NT2/D1 (cell line): ENCODE measurements at regions not wholly inside any gene's neighbourhood (a gene's known extent, or its start where the extent isn't known, plus 50 kb on each side); places are given as distances from the start of the nearest gene placed in this dataset.

Experiments used
- DNase-seq: peaks from one replicate; pipeline ENCODE4 v3.0.0-alpha.2; 2011; ENCODE audit warnings: low read depth, low spot score
- H3K27me3 ChIP-seq: 2 replicates; pipeline ENCODE4 v1.6.0; 2011; ENCODE audit warnings: mild to moderate bottlenecking; ENCODE audit not compliant: insufficient read length, insufficient read depth
- H3K36me3 ChIP-seq: 2 replicates; pipeline ENCODE4 v1.6.1; 2011; ENCODE audit warnings: mild to moderate bottlenecking, low read length, mixed read lengths; ENCODE audit not compliant: insufficient read depth, insufficient read length
- H3K4me1 ChIP-seq: 2 replicates; pipeline ENCODE4 v1.5.1; 2011; ENCODE audit not compliant: insufficient read depth, insufficient read length
- H3K4me3 ChIP-seq: 2 replicates; pipeline ENCODE4 v1.5.1; 2011; ENCODE audit warnings: low read depth; ENCODE audit not compliant: insufficient read length
- H3K9ac ChIP-seq: 2 replicates; pipeline ENCODE4 v1.6.0; 2011; ENCODE audit warnings: low read depth; ENCODE audit not compliant: insufficient read length
- H3K9me3 ChIP-seq: 2 replicates; pipeline ENCODE4 v1.5.1; 2011; ENCODE audit warnings: mild to moderate bottlenecking, low read length; ENCODE audit not compliant: insufficient read depth
- SUZ12 ChIP-seq: IDR thresholded peaks from 2 replicates; pipeline ENCODE4 v1.6.1; 2011; ENCODE audit not compliant: insufficient read length, insufficient read depth; ENCODE audit errors: extremely low read depth
- YY1 ChIP-seq: IDR thresholded peaks from 2 replicates; pipeline ENCODE4 v1.6.1; 2011; ENCODE audit not compliant: insufficient read length, insufficient read depth
- ZNF274 ChIP-seq: IDR thresholded peaks from 2 replicates; pipeline ENCODE4 v1.6.1; 2011; ENCODE audit warnings: mild to moderate bottlenecking, low read depth, low read length

DNA sequence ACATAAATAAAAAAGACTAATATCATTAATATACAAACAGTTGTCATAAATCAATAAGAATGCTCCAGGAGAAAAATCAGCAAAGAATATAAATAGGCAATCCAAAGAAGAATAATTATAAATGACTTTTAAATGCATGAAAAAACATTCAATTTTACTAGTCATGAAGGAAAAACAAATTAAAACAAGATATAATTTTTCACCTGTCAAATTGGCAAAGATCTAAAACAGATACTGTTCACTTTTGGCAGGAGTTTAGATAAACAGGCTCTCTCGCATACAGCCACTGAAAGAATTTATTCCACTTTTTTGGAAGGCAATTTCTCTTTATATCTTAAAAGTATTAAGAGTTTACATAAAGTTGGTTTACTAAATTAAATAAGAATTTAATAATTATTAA is 176.8 kb upstream of the SETBP1 start:
- no peak for DNase-seq
- no peaks in the 10 kb centered on the region for H3K27me3 ChIP-seq
- no peaks in the 10 kb centered on the region for H3K4me1 ChIP-seq
- H3K36me3 ChIP-seq, result no peaks in the 10 kb centered on the region
- no peak overlapping the region for H3K4me3 ChIP-seq
- TF ChIP-seq SUZ12 (no peak), YY1 (no peak)
- no peaks in the 10 kb centered on the region for H3K9me3 ChIP-seq
- H3K9ac ChIP-seq, result no peak overlapping the region

DNA sequence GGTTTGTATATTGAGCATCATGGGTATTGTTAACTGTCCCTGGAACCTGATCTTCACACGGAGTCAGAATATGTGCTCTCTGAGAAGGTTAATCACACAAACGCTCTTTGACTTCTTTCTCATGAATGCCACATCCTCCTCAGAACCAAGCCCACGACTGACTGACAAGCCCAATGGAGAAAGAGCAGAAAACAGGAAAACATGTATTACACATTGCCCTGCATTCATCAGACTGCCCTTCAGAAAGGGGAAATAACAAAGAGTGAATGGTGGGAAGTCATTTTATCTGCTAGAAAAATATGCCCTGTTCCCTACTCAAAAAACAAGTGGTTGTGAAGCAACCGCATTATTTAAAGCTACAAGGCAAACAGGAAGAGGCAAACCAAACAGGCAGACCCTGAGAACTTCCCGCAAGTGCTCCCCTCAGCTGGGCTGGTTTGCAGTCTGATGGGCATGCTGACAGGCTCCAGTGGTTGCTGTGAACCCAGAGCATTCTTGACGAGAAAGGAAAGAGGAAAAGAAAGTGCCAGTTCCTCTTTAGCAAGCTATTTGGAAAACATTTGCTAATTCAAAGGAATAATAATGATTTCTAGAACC is 172.9 kb upstream of the SETBP1 start:
- no peak overlapping the region for H3K4me3 ChIP-seq

DNA sequence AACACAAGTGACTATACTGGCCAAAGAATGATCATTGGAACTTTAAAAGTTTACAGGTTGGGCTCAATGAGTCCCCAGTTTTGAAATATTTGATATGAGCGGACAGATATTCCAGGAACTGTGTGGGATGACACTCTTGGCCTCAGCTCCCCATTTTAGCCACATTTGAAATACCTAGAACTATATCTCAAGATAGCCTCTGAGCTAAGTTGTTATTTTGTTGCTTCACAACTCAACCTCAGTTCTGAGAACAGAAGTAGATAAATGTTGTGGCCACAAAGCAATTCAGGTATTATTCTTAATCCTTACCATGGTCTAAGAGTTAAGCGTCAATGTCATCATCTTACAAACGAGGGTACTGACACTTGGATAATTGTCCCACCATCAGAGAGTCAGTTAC is 172.2 kb upstream of the SETBP1 start:
- H3K27me3 ChIP-seq, result no peaks in the 10 kb centered on the region
- H3K4me1 ChIP-seq, result no peaks in the 10 kb centered on the region
- DNase-seq, result no peak
- no peak overlapping the region for H3K9ac ChIP-seq
- H3K36me3 ChIP-seq, result no peaks in the 10 kb centered on the region
- no peaks in the 10 kb centered on the region for H3K9me3 ChIP-seq
- H3K4me3 ChIP-seq, result no peak overlapping the region
- TF ChIP-seq SUZ12 (no peak), ZNF274 (no peak)

More for the DNA sequence above, 172.9 kb upstream of the SETBP1 start:
- DNase-seq, result no peak
- Histone ChIP-seq H3K9me3 (no peaks in the 10 kb centered on the region), H3K9ac (no peak overlapping the region), H3K36me3 (no peaks in the 10 kb centered on the region), H3K4me1 (no peaks in the 10 kb centered on the region), H3K27me3 (no peaks in the 10 kb centered on the region)
- no peak for TF ChIP-seq SUZ12
- no peak for TF ChIP-seq YY1
- no peak for TF ChIP-seq ZNF274

DNA sequence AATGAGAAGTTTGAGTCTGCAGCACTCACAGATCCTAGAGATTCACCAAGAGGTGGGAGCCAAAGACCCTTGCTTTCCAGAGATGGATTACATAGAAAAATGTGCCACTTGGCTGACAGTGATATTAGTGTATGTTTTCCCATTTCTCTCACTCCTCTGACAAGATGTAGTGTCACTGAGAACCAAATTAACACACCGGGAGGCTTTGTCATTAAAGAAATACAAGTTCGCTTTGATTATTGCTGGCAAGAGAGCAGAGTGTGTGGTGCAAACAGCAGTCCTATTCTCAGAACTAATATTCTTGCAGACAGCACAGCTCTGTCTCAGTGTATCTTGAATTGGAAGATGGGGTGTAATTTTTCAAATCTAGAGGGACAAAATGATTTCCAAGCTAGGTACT is 171.6 kb upstream of the SETBP1 start:
- H3K9me3 ChIP-seq, result no peaks in the 10 kb centered on the region
- H3K36me3 ChIP-seq, result no peaks in the 10 kb centered on the region
- DNase-seq, result no peak
- TF ChIP-seq ZNF274 (no peak), YY1 (no peak), SUZ12 (no peak)
- H3K4me1 ChIP-seq, result no peaks in the 10 kb centered on the region
- H3K4me3 ChIP-seq, result no peak overlapping the region
- H3K27me3 ChIP-seq, result no peaks in the 10 kb centered on the region
- H3K9ac ChIP-seq, result no peak overlapping the region

DNA sequence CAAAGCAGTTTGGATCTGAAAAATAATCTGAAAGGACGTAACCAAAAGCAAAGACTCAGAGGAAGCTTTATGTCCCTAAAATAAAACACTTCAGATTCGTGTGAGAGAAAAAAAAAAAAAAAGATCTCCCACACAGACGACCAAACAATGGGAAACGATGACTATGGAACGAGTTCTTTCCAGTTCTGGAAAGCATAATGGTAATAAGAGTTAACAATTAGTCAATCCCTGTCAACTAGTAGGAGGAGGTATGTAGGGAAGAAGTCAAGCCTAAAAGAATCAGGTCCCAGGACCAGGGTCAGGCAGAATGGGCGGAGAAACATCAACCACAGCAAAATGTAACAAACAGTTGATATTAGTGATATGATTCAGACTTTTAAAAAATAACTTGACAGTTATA is 170.3 kb upstream of the SETBP1 start:
- H3K4me3 ChIP-seq, result no peak overlapping the region

DNA sequence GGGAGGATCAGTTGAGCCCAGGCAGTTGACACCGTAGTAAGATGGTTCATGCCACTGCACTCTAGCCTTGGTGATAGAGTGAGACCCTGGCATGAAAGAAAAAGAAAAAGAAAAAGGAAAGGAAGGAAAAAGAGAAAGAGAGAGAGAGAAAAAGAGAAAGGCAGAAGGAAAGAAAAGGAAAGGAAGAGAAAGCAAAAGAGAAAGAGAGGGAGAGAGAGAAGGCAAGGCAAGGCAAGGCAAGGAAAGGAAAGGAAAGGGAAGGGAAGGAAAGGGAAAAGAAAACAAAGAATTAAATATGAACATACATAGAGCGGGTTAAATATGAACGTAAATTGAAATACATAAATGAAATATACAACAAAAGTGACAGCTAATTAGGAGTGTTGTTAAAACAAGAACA is 167.5 kb upstream of the SETBP1 start:
- no peak for DNase-seq
- no peaks in the 10 kb centered on the region for H3K27me3 ChIP-seq
- no peak overlapping the region for H3K9ac ChIP-seq
- no peaks in the 10 kb centered on the region for H3K4me1 ChIP-seq
- no peaks in the 10 kb centered on the region for H3K9me3 ChIP-seq
- no peak overlapping the region for H3K4me3 ChIP-seq
- H3K36me3 ChIP-seq, result no peaks in the 10 kb centered on the region
- TF ChIP-seq ZNF274 (no peak), SUZ12 (no peak), YY1 (no peak)

More for the DNA sequence above, 170.3 kb upstream of the SETBP1 start:
- no peak overlapping the region for H3K9ac ChIP-seq
- H3K4me1 ChIP-seq, result no peaks in the 10 kb centered on the region
- TF ChIP-seq SUZ12 (no peak), YY1 (no peak), ZNF274 (no peak)
- no peaks in the 10 kb centered on the region for H3K36me3 ChIP-seq
- no peaks in the 10 kb centered on the region for H3K27me3 ChIP-seq
- no peak for DNase-seq
- no peaks in the 10 kb centered on the region for H3K9me3 ChIP-seq

DNA sequence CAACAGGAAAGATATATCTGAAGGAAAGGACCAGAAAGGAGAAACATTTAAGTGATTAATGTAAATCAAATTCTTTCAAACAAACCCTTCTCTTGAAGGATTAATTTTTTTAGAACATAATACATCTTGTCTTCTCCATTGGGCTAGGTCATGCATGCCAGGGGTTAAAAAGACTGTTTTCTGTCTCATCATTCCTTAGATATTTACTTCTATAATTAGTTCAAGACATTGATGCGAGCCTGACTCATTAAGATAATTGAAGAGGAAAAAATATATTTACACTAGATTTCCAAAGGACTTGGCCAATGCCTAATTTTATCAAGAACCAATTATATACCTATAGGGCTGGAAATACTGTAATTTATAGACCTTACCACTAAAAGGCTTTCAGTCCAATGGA is 166.6 kb upstream of the SETBP1 start:
- Histone ChIP-seq H3K4me3 (no peak overlapping the region), H3K9me3 (no peaks in the 10 kb centered on the region), H3K27me3 (no peaks in the 10 kb centered on the region), H3K4me1 (no peaks in the 10 kb centered on the region), H3K36me3 (no peaks in the 10 kb centered on the region), H3K9ac (no peak overlapping the region)
- no peak for DNase-seq
- TF ChIP-seq ZNF274, result no peak
- no peak for TF ChIP-seq SUZ12
- no peak for TF ChIP-seq YY1
